ENCODE measurements at regions not wholly inside any gene's neighbourhood (a gene's known extent, or its start where the extent isn't known, plus 50 kb on each side); places are given as distances from the start of the nearest gene placed in this dataset.

GRCh38 chr2:167424803-167425755 is 536.8 kb downstream of the XIRP2 start:
- ChIA-PET POLR2A (no interaction called here), CTCF (interaction anchor here (1.1 kb wide), 1 partner anchor 12 kb away, joined by 4 read pairs; no protein-coding TSS in a partner anchor)
- no peaks in the 10 kb centered on the region for H3K79me2 ChIP-seq (ENCODE audit: insufficient read depth)
- H4K20me1 ChIP-seq (ENCODE audit: insufficient read depth): no peaks in the 10 kb centered on the region
- no peak overlapping the region for H3K4me3 ChIP-seq (ENCODE audit: low read depth in 2 of 2, low read length in 1 of 2)
- H3K9me2 ChIP-seq: no peaks in the 10 kb centered on the region
- TF ChIP-seq MXI1 (IDR thresholded peaks at IDR 0.05; ENCODE audit: low read depth, low read length): no peak
- no peak for TF ChIP-seq SMC3 (IDR thresholded peaks at IDR 0.05; ENCODE audit: low read depth, low read length)
- no peak for TF ChIP-seq NRF1 (IDR thresholded peaks at IDR 0.05; ENCODE audit: low read depth, low read length)
- TF ChIP-seq FOXJ3 (CRISPR knock-in tag; IDR thresholded peaks at IDR 0.05): no peak
- TF ChIP-seq FOXM1 (IDR thresholded peaks at IDR 0.05; ENCODE audit: low read depth): no peak
- TF ChIP-seq GATA2 (CRISPR knock-in tag; IDR thresholded peaks at IDR 0.05): no peak
- TF ChIP-seq ZBTB33 (IDR thresholded peaks at IDR 0.05; ENCODE audit: borderline replicate concordance, low read depth): no peak
- TF ChIP-seq TCF12 (IDR thresholded peaks at IDR 0.05): no peak
- no peak for TF ChIP-seq ELF1 (IDR thresholded peaks at IDR 0.05)
- TF ChIP-seq EP300 (IDR thresholded peaks at IDR 0.05; ENCODE audit: borderline replicate concordance in 1 of 2, low read depth in 1 of 2, low read length in 1 of 2): no peak
- no peaks in the 10 kb centered on the region for H3F3A ChIP-seq (replicated peaks; ENCODE audit: insufficient read depth)
- no peak overlapping the region for H2AFZ ChIP-seq (ENCODE audit: low read depth)
- H3K4me2 ChIP-seq: no peak overlapping the region
- no peak overlapping the region for H3K27ac ChIP-seq (ENCODE audit: low read depth in 2 of 2, low read length in 1 of 2)
- H3K9ac ChIP-seq: no peak overlapping the region
- no peaks in the 10 kb centered on the region for H3K27me3 ChIP-seq (ENCODE audit: insufficient read depth)
- no peaks in the 10 kb centered on the region; a peak in 1 of 4 replicates for H3K4me1 ChIP-seq (ENCODE audit: control insufficient read depth in 1 of 2, insufficient read depth in 2 of 2, low read depth in 1 of 2, low read length in 1 of 2)
- H3K9me3 ChIP-seq: no peaks in the 10 kb centered on the region
- WGBS (ENCODE audit: low lambda C conversion rate): 62% methylated on average over 8 of the region's 8 CpGs
- no peaks in the 10 kb centered on the region for H3K36me3 ChIP-seq (replicated peaks in 1 of 2; ENCODE audit: control insufficient read depth in 1 of 2, insufficient read depth in 2 of 2, low read length in 1 of 2)
- no peak for DNase-seq

GRCh38 chr2:167424221-167424620 is 535.9 kb downstream of the XIRP2 start:
- Histone ChIP-seq H3K4me2 (no peak overlapping the region), H3F3A (replicated peaks; ENCODE audit: insufficient read depth) (no peaks in the 10 kb centered on the region), H3K79me2 (ENCODE audit: insufficient read depth) (no peaks in the 10 kb centered on the region), H3K9ac (no peak overlapping the region), H3K9me2 (no peaks in the 10 kb centered on the region), H3K9me3 (no peaks in the 10 kb centered on the region), H4K20me1 (ENCODE audit: insufficient read depth) (no peaks in the 10 kb centered on the region), H3K27ac (ENCODE audit: low read depth in 2 of 2, low read length in 1 of 2) (no peak overlapping the region), H3K4me3 (ENCODE audit: low read depth in 2 of 2, low read length in 1 of 2) (no peak overlapping the region), H3K36me3 (replicated peaks in 1 of 2; ENCODE audit: control insufficient read depth in 1 of 2, insufficient read depth in 2 of 2, low read length in 1 of 2) (no peaks in the 10 kb centered on the region), H3K27me3 (ENCODE audit: insufficient read depth) (no peaks in the 10 kb centered on the region), H2AFZ (ENCODE audit: low read depth) (no peak overlapping the region), H3K4me1 (ENCODE audit: control insufficient read depth in 1 of 2, insufficient read depth in 2 of 2, low read depth in 1 of 2, low read length in 1 of 2) (no peaks in the 10 kb centered on the region; a peak in 1 of 4 replicates)
- CTCF ChIA-PET: no interaction called here
- 27% methylated on average over 1 of the region's 1 CpG for WGBS (ENCODE audit: low lambda C conversion rate)
- no peak for DNase-seq
- POLR2A ChIA-PET: no interaction called here
- no peak for TF ChIP-seq MEF2A (IDR thresholded peaks at IDR 0.05; ENCODE audit: borderline replicate concordance, low read depth)
- TF ChIP-seq EP300 (IDR thresholded peaks at IDR 0.05; ENCODE audit: borderline replicate concordance in 1 of 2, low read depth in 1 of 2, low read length in 1 of 2): no peak
- no peak for TF ChIP-seq NRF1 (IDR thresholded peaks at IDR 0.05; ENCODE audit: low read depth, low read length)
- TF ChIP-seq IRF3 (IDR thresholded peaks at IDR 0.05; ENCODE audit: low read depth, low read length): no peak
- no peak for TF ChIP-seq GATA2 (CRISPR knock-in tag; IDR thresholded peaks at IDR 0.05)
- TF ChIP-seq ZBTB33 (IDR thresholded peaks at IDR 0.05; ENCODE audit: borderline replicate concordance, low read depth): no peak
- no peak for TF ChIP-seq ELF1 (IDR thresholded peaks at IDR 0.05)
- no peak for TF ChIP-seq TAF1 (IDR thresholded peaks at IDR 0.05; ENCODE audit: borderline replicate concordance, low read depth, low read length)
- TF ChIP-seq JUND (IDR thresholded peaks at IDR 0.05): no peak
- no peak for TF ChIP-seq YY1 (IDR thresholded peaks at IDR 0.05; ENCODE audit: low read depth)
- no peak for TF ChIP-seq MAX (IDR thresholded peaks at IDR 0.05; ENCODE audit: low read depth)
- TF ChIP-seq SIN3A (IDR thresholded peaks at IDR 0.05; ENCODE audit: borderline replicate concordance, low read depth, low read length): no peak
- TF ChIP-seq GABPA (IDR thresholded peaks at IDR 0.05; ENCODE audit: low read depth): no peak

All from SK-N-SH (cell line).